Mucosa of rectum (tissue), 2 donors: ENCODE measurements at regions not wholly inside any gene's neighbourhood (a gene's known extent, or its start where the extent isn't known, plus 50 kb on each side); places are given as distances from the start of the nearest gene placed in this dataset.

Experiments
- H3K27ac ChIP-seq, 2 donors: one replicate each; pipeline ENCODE4 v1.7.0; 2013; ENCODE audit warnings: inconsistent platforms in 2 of 2, low read depth in 2 of 2, low read length in 2 of 2
- H3K27me3 ChIP-seq, 2 donors: one replicate each; pipeline ENCODE4 v1.7.0; 2013; ENCODE audit warnings: low read length in 2 of 2; ENCODE audit not compliant: control insufficient read depth in 2 of 2, insufficient read depth in 2 of 2
- H3K36me3 ChIP-seq, 2 donors: one replicate each; pipeline ENCODE4 v1.7.0; 2013; ENCODE audit warnings: low read length in 2 of 2; ENCODE audit not compliant: control insufficient read depth in 2 of 2, insufficient read depth in 2 of 2
- H3K4me1 ChIP-seq, 2 donors: one replicate each; pipeline ENCODE4 v1.7.0; 2013; ENCODE audit warnings: low read length in 2 of 2, mild to moderate bottlenecking in 1 of 2; ENCODE audit not compliant: control insufficient read depth in 2 of 2, insufficient read depth in 2 of 2
- H3K4me3 ChIP-seq, 2 donors: one replicate each; pipeline ENCODE4 v1.7.0; 2013; ENCODE audit warnings: low read length in 2 of 2
- H3K9ac ChIP-seq, 2 donors: one replicate each; pipeline ENCODE4 v1.7.0; 2013; ENCODE audit warnings: low read length in 2 of 2, low read depth in 1 of 2, mild to moderate bottlenecking in 1 of 2
- H3K9me3 ChIP-seq, 2 donors: one replicate each; pipeline ENCODE4 v1.7.0; 2013; ENCODE audit warnings: low read length in 2 of 2; ENCODE audit not compliant: control insufficient read depth in 2 of 2
- donor health status: healthy.
- donor health status: Normal muscosa, but diverticular disease.

- Histone ChIP-seq H3K9ac (no peak overlapping the region), H3K9me3 (no peaks in the 10 kb centered on the region), H3K36me3 (no peaks in the 10 kb centered on the region), H3K4me1 (no peaks in the 10 kb centered on the region), H3K4me3 (no peak overlapping the region), H3K27me3 (no peaks in the 10 kb centered on the region), H3K27ac (no peak overlapping the region)
Observed at GRCh38 chr11:97880209-97880608, 1140.5 kb upstream of the CNTN5 start.

GRCh38 chr11:97883086-97883485 lies 1137.7 kb upstream of the CNTN5 start:
- no peak overlapping the region for H3K27ac ChIP-seq
- no peaks in the 10 kb centered on the region for H3K4me1 ChIP-seq
- H3K9me3 ChIP-seq, result no peaks in the 10 kb centered on the region
- H3K4me3 ChIP-seq, result no peak overlapping the region
- no peaks in the 10 kb centered on the region for H3K27me3 ChIP-seq
- H3K9ac ChIP-seq, result no peak overlapping the region
- H3K36me3 ChIP-seq, result no peaks in the 10 kb centered on the region

GRCh38 chr11:97888641-97889040 lies 1132.1 kb upstream of the CNTN5 start:
- H3K9ac ChIP-seq, result no peak overlapping the region
- no peaks in the 10 kb centered on the region for H3K4me1 ChIP-seq
- H3K27me3 ChIP-seq, result no peaks in the 10 kb centered on the region
- H3K36me3 ChIP-seq, result no peaks in the 10 kb centered on the region
- H3K27ac ChIP-seq, result no peak overlapping the region
- no peaks in the 10 kb centered on the region for H3K9me3 ChIP-seq
- H3K4me3 ChIP-seq, result no peak overlapping the region

GRCh38 chr11:97890466-97890865 lies 1130.3 kb upstream of the CNTN5 start:
- Histone ChIP-seq H3K27me3 (no peaks in the 10 kb centered on the region), H3K4me3 (no peak overlapping the region), H3K4me1 (no peaks in the 10 kb centered on the region), H3K27ac (no peak overlapping the region), H3K36me3 (no peaks in the 10 kb centered on the region), H3K9ac (no peak overlapping the region), H3K9me3 (no peaks in the 10 kb centered on the region)

GRCh38 chr11:97893612-97894011 lies 1127.1 kb upstream of the CNTN5 start:
- Histone ChIP-seq H3K27me3 (no peaks in the 10 kb centered on the region), H3K27ac (no peak overlapping the region)

GRCh38 chr11:97894978-97895377 lies 1125.8 kb upstream of the CNTN5 start:
- Histone ChIP-seq H3K27me3 (no peaks in the 10 kb centered on the region), H3K9me3 (no peaks in the 10 kb centered on the region), H3K4me1 (no peaks in the 10 kb centered on the region)

More at GRCh38 chr11:97893612-97894011, 1127.1 kb upstream of the CNTN5 start:
- no peaks in the 10 kb centered on the region for H3K4me1 ChIP-seq
- no peak overlapping the region for H3K4me3 ChIP-seq
- no peaks in the 10 kb centered on the region for H3K9me3 ChIP-seq
- no peak overlapping the region for H3K9ac ChIP-seq
- no peaks in the 10 kb centered on the region for H3K36me3 ChIP-seq

GRCh38 chr11:97895572-97895971 lies 1125.2 kb upstream of the CNTN5 start:
- Histone ChIP-seq H3K4me3 (no peak overlapping the region), H3K9ac (no peak overlapping the region), H3K9me3 (no peaks in the 10 kb centered on the region), H3K27me3 (no peaks in the 10 kb centered on the region), H3K4me1 (no peaks in the 10 kb centered on the region), H3K27ac (no peak overlapping the region), H3K36me3 (no peaks in the 10 kb centered on the region)

More at GRCh38 chr11:97894978-97895377, 1125.8 kb upstream of the CNTN5 start:
- no peak overlapping the region for H3K4me3 ChIP-seq
- H3K36me3 ChIP-seq, result no peaks in the 10 kb centered on the region
- no peak overlapping the region for H3K9ac ChIP-seq
- no peak overlapping the region for H3K27ac ChIP-seq

- Histone ChIP-seq H3K9ac (no peak overlapping the region), H3K4me1 (no peaks in the 10 kb centered on the region)
Observed at GRCh38 chr11:97902828-97903227, 1117.9 kb upstream of the CNTN5 start.

GRCh38 chr11:97905101-97905500 lies 1115.6 kb upstream of the CNTN5 start:
- no peak overlapping the region for H3K4me3 ChIP-seq
- no peaks in the 10 kb centered on the region for H3K4me1 ChIP-seq
- H3K9ac ChIP-seq, result no peak overlapping the region
- no peaks in the 10 kb centered on the region for H3K36me3 ChIP-seq
- no peaks in the 10 kb centered on the region for H3K27me3 ChIP-seq
- no peaks in the 10 kb centered on the region for H3K9me3 ChIP-seq
- no peak overlapping the region for H3K27ac ChIP-seq

More at GRCh38 chr11:97902828-97903227, 1117.9 kb upstream of the CNTN5 start:
- no peaks in the 10 kb centered on the region for H3K9me3 ChIP-seq
- no peak overlapping the region for H3K4me3 ChIP-seq
- no peaks in the 10 kb centered on the region for H3K36me3 ChIP-seq
- no peaks in the 10 kb centered on the region for H3K27me3 ChIP-seq
- H3K27ac ChIP-seq, result no peak overlapping the region

GRCh38 chr11:97905671-97906070 lies 1115.1 kb upstream of the CNTN5 start:
- H3K27ac ChIP-seq, result no peak overlapping the region
- H3K9ac ChIP-seq, result no peak overlapping the region
- H3K27me3 ChIP-seq, result no peaks in the 10 kb centered on the region
- no peaks in the 10 kb centered on the region for H3K36me3 ChIP-seq
- H3K9me3 ChIP-seq, result no peaks in the 10 kb centered on the region
- H3K4me3 ChIP-seq, result no peak overlapping the region
- no peaks in the 10 kb centered on the region for H3K4me1 ChIP-seq

GRCh38 chr11:97908354-97908753 lies 1112.4 kb upstream of the CNTN5 start:
- Histone ChIP-seq H3K9ac (no peak overlapping the region), H3K27ac (no peak overlapping the region), H3K9me3 (peaks cover 0 to 2% of the 10 kb centered on the region in 2 donors), H3K27me3 (no peaks in the 10 kb centered on the region), H3K4me1 (no peaks in the 10 kb centered on the region), H3K36me3 (no peaks in the 10 kb centered on the region), H3K4me3 (no peak overlapping the region)
